Gastrocnemius medialis (tissue), 4 donors: ENCODE measurements at regions not wholly inside any gene's neighbourhood (a gene's known extent, or its start where the extent isn't known, plus 50 kb on each side); places are given as distances from the start of the nearest gene placed in this dataset.

Experiments used
- ATAC-seq, 2 donors: fragments of 150-250 bp; one replicate each; pipeline ENCODE4 v1.9.1; 2016
- DNase-seq, 2 donors: peaks; one replicate each; pipeline ENCODE4 v3.0.0-alpha.2; 2019
- H3K27ac ChIP-seq, 4 donors: fragments of 200-600 bp; sonication (generic); 1 replicate in 1 of 4; 2 replicates in 3 of 4; pipeline ENCODE4 v1.5.1; 2016 to 2018; ENCODE audit warnings: mild to moderate bottlenecking in 2 of 4, moderate library complexity in 1 of 4
- H3K27me3 ChIP-seq, 3 donors: fragments of 200-600 bp; sonication (generic) in 2 of 3; 1 replicate in 1 of 3; 2 replicates in 2 of 3; pipeline versions ENCODE4 v1.5.1 to v1.6.0; 2016 to 2019; ENCODE audit warnings: mild to moderate bottlenecking in 1 of 3, moderate library complexity in 1 of 3
- H3K36me3 ChIP-seq, 2 donors: fragments of 200-600 bp; sonication (generic) in 1 of 2; one replicate each; pipeline ENCODE4 v1.5.1; 2017 to 2018
- H3K4me1 ChIP-seq, 2 donors: fragments of 200-600 bp; sonication (generic) in 1 of 2; one replicate each; pipeline ENCODE4 v1.5.1; 2016 to 2017; ENCODE audit warnings: mild to moderate bottlenecking in 2 of 2
- H3K4me3 ChIP-seq, 4 donors: fragments of 200-600 bp; sonication (generic) in 3 of 4; 1 replicate in 1 of 4; 2 replicates in 3 of 4; pipeline ENCODE4 v1.5.1; 2016 to 2019; ENCODE audit warnings: mild to moderate bottlenecking in 2 of 4
- H3K9me3 ChIP-seq, 3 donors: fragments of 200-600 bp; sonication (generic) in 2 of 3; 1 replicate in 1 of 3; 2 replicates in 2 of 3; pipeline ENCODE4 v1.5.1; 2016 to 2019
- CTCF ChIP-seq, 5 experiments: fragments of 450-650 bp in 3 of 5; fragments of 200-600 bp in 2 of 5; sonication (generic) in 2 of 5; IDR thresholded peaks in 4 of 5; conservative IDR thresholded peaks in 1 of 5; 1 replicate in 4 of 5; 2 replicates in 1 of 5; pipeline ENCODE4 v1.5.1; 2016 to 2019; ENCODE audit warnings: antibody characterized with exemption in 5 of 5, mild to moderate bottlenecking in 3 of 5, moderate library complexity in 3 of 5
- POLR2A ChIP-seq, 2 donors: fragments of 450-650 bp; IDR thresholded peaks; one replicate each; pipeline ENCODE4 v1.6.1; 2017; ENCODE audit warnings: antibody characterized with exemption in 2 of 2, mild to moderate bottlenecking in 2 of 2, moderate library complexity in 2 of 2
- in situ Hi-C, 4 donors: fragments of 200-750 bp; cut with MboI; loops; one replicate each; pipeline versions ENCODE4 v1.15.0 to v1.8.0; 2017; ENCODE audit warnings: low sequenced_read_pairs in 4 of 4
- intact Hi-C: fragments of 100-400 bp; cut with DNase I; formaldehyde crosslinking; loops from one replicate; pipeline ENCODE4 v1.15.1; 2023; ENCODE audit warnings: low total_unique reads

GRCh38 chr6:90393232-90393884, 96.7 kb upstream of the BACH2 start:
- Histone ChIP-seq H3K27me3 (no peaks in the 10 kb centered on the region), H3K36me3 (no peaks in the 10 kb centered on the region), H3K9me3 (no peaks in the 10 kb centered on the region), H3K27ac (no peak overlapping the region), H3K4me3 (no peak overlapping the region), H3K4me1 (no peaks in the 10 kb centered on the region)
- TF ChIP-seq CTCF (IDR thresholded peaks at IDR 0.05 in 4 of 5, conservative IDR thresholded peaks at IDR 0.05 in 1 of 5) = peak; percentile 70 to 85 (median 79)
- no peak for TF ChIP-seq POLR2A (IDR thresholded peaks at IDR 0.05)
- DNase-seq (peak; percentile 28 to 42), ATAC-seq (peak; percentile 75 to 95)
- intact Hi-C loops = loop anchor here (1.0 to 10.0 kb wide), 5 partner anchors 86 to 453 kb away; no protein-coding TSS in a partner anchor
- in situ Hi-C loops = loop anchor here in 3 of 4 donors (5.0 to 10.0 kb wide), 5 partner anchors 299 to 459 kb away; no protein-coding TSS in a partner anchor

GRCh38 chr6:90390379-90390778, 93.7 kb upstream of the BACH2 start:
- ATAC-seq (no peak), DNase-seq (no peak)
- no peak overlapping the region for H3K4me3 ChIP-seq
- H3K4me1 ChIP-seq = peaks cover 5 to 15% of the 10 kb centered on the region in 2 donors
- H3K27me3 ChIP-seq = no peaks in the 10 kb centered on the region
- intact Hi-C loops (loop anchor here (5.0 to 10.0 kb wide), 3 partner anchors 103 to 416 kb away; no protein-coding TSS in a partner anchor), in situ Hi-C loops (loop anchor here in 3 of 4 donors (5.0 to 10.0 kb wide), 5 partner anchors 296 to 456 kb away; no protein-coding TSS in a partner anchor)
- H3K27ac ChIP-seq = no peak overlapping the region
- no peaks in the 10 kb centered on the region for H3K36me3 ChIP-seq
- TF ChIP-seq CTCF (IDR thresholded peaks at IDR 0.05 in 4 of 5, conservative IDR thresholded peaks at IDR 0.05 in 1 of 5) (no peak), POLR2A (IDR thresholded peaks at IDR 0.05) (no peak)
- no peaks in the 10 kb centered on the region for H3K9me3 ChIP-seq

- Histone ChIP-seq H3K9me3 (no peaks in the 10 kb centered on the region), H3K27me3 (no peaks in the 10 kb centered on the region), H3K27ac (no peak overlapping the region), H3K4me3 (no peak overlapping the region), H3K4me1 (peaks cover 5 to 15% of the 10 kb centered on the region in 2 donors), H3K36me3 (no peaks in the 10 kb centered on the region)
- ATAC-seq (peak in 1 of 2 donors; percentile 44), DNase-seq (no peak)
- in situ Hi-C loops (loop anchor here in 1 of 4 donors (10.0 kb wide), 1 partner anchor 444 kb away; no protein-coding TSS in a partner anchor), intact Hi-C loops (loop anchor here (5.0 kb wide), 1 partner anchor 91 kb away; the partner anchor contains the start of gene BACH2)
- TF ChIP-seq CTCF (IDR thresholded peaks at IDR 0.05 in 4 of 5, conservative IDR thresholded peaks at IDR 0.05 in 1 of 5) (no peak), POLR2A (IDR thresholded peaks at IDR 0.05) (no peak)
Observed at GRCh38 chr6:90388395-90388794, 91.8 kb upstream of the BACH2 start.

- ATAC-seq = peak in 1 of 2 donors; percentile 55
- H3K4me3 ChIP-seq = no peak overlapping the region
- intact Hi-C loops = loop anchor here (5.0 kb wide), 1 partner anchor 91 kb away; the partner anchor contains the start of gene BACH2
Observed at GRCh38 chr6:90387826-90388225, 91.2 kb upstream of the BACH2 start.

More at GRCh38 chr6:90387826-90388225, 91.2 kb upstream of the BACH2 start:
- in situ Hi-C loops = loop anchor here in 1 of 4 donors (10.0 kb wide), 1 partner anchor 443 kb away; no protein-coding TSS in a partner anchor
- TF ChIP-seq POLR2A (IDR thresholded peaks at IDR 0.05) = no peak
- no peak for TF ChIP-seq CTCF (IDR thresholded peaks at IDR 0.05 in 4 of 5, conservative IDR thresholded peaks at IDR 0.05 in 1 of 5)
- no peak for DNase-seq
- H3K27ac ChIP-seq = no peak overlapping the region
- no peaks in the 10 kb centered on the region for H3K36me3 ChIP-seq
- no peaks in the 10 kb centered on the region for H3K27me3 ChIP-seq
- H3K4me1 ChIP-seq = peaks cover 5 to 15% of the 10 kb centered on the region in 2 donors
- no peaks in the 10 kb centered on the region for H3K9me3 ChIP-seq
